ENCODE measurements at regions not wholly inside any gene's neighbourhood (a gene's known extent, or its start where the extent isn't known, plus 50 kb on each side); places are given as distances from the start of the nearest gene placed in this dataset.

DNA sequence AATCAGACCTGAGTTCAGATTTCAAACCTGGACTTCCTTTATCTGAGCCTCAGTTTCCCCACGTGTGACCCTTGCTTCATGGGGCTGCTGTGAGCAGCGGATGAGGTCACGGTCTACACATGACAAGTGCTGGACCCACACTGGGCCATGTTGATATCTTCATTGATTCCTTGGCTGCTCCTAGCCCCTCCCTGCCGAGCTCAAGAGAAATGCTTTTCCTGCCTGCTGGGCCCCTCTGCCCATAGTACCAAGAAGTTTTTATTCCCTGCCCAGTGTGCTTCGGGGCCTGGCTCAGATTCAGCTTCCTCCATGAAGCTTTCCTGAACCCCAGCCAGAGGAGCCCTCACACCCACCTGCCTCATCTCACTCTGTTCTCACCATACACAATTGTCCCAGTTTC lies 181.6 kb downstream of the PTPRU start:
- TF ChIP-seq, protein P1, sequence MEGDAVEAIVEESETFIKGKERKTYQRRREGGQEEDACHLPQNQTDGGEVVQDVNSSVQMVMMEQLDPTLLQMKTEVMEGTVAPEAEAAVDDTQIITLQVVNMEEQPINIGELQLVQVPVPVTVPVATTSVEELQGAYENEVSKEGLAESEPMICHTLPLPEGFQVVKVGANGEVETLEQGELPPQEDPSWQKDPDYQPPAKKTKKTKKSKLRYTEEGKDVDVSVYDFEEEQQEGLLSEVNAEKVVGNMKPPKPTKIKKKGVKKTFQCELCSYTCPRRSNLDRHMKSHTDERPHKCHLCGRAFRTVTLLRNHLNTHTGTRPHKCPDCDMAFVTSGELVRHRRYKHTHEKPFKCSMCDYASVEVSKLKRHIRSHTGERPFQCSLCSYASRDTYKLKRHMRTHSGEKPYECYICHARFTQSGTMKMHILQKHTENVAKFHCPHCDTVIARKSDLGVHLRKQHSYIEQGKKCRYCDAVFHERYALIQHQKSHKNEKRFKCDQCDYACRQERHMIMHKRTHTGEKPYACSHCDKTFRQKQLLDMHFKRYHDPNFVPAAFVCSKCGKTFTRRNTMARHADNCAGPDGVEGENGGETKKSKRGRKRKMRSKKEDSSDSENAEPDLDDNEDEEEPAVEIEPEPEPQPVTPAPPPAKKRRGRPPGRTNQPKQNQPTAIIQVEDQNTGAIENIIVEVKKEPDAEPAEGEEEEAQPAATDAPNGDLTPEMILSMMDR (IDR thresholded peaks at IDR 0.05 in 2 of 3, conservative IDR thresholded peaks at IDR 0.05 in 1 of 3; ENCODE audit: borderline replicate concordance in 1 of 3, insufficient read depth in 1 of 3, low read depth in 2 of 3, low read length in 2 of 3) = no peak
- no peak for TF ChIP-seq YY1 (IDR thresholded peaks at IDR 0.05; ENCODE audit: extremely low read depth, insufficient replicate concordance, low read depth, low read length)
- TF ChIP-seq POLR2A (IDR thresholded peaks at IDR 0.05; ENCODE audit: borderline replicate concordance, extremely low read depth, insufficient read depth, insufficient read length) = no peak

Data from HCT116 (cell line).